ENCODE measurements at regions not wholly inside any gene's neighbourhood (a gene's known extent, or its start where the extent isn't known, plus 50 kb on each side); places are given as distances from the start of the nearest gene placed in this dataset.

GRCh38 chr3:187949093-187949820, 204.0 kb upstream of the BCL6 start:
- TF ChIP-seq, protein P1, sequence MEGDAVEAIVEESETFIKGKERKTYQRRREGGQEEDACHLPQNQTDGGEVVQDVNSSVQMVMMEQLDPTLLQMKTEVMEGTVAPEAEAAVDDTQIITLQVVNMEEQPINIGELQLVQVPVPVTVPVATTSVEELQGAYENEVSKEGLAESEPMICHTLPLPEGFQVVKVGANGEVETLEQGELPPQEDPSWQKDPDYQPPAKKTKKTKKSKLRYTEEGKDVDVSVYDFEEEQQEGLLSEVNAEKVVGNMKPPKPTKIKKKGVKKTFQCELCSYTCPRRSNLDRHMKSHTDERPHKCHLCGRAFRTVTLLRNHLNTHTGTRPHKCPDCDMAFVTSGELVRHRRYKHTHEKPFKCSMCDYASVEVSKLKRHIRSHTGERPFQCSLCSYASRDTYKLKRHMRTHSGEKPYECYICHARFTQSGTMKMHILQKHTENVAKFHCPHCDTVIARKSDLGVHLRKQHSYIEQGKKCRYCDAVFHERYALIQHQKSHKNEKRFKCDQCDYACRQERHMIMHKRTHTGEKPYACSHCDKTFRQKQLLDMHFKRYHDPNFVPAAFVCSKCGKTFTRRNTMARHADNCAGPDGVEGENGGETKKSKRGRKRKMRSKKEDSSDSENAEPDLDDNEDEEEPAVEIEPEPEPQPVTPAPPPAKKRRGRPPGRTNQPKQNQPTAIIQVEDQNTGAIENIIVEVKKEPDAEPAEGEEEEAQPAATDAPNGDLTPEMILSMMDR (conservative IDR thresholded peaks at IDR 0.05) = no peak
- no peak for TF ChIP-seq EZH2 (IDR thresholded peaks at IDR 0.05; ENCODE audit: low read depth)

All from PC-9 (cell line).